SK-N-SH treated with all-trans-retinoic acid at 6 μM for 48 hours (cell line): ENCODE measurements at regions not wholly inside any gene's neighbourhood (a gene's known extent, or its start where the extent isn't known, plus 50 kb on each side); places are given as distances from the start of the nearest gene placed in this dataset.
"Not testable (repeated sequence)": the region's sequence is repeated elsewhere in the genome, so short reads cannot be mapped to it uniquely, and the experiment has no call there.

ENCODE experiments used
- ATAC-seq: fragments of 200-7000 bp; cut with Tn5 transposase; 3 replicates; pipeline ENCODE4 v1.9.1; 2020; ENCODE audit warnings: mild to moderate bottlenecking, moderate library complexity
- ARNTL ChIP-seq: fragments of 450-650 bp; formaldehyde crosslinking; IDR thresholded peaks from 2 replicates; pipeline ENCODE4 v1.5.0; 2020; ENCODE audit warnings: low read depth, mild to moderate bottlenecking, moderate library complexity, borderline replicate concordance
- CSDC2 ChIP-seq: fragments of 250-450 bp; sonication (Bioruptor Pico); IDR thresholded peaks from 2 replicates; pipeline ENCODE4 v1.5.0; 2020; ENCODE audit warnings: mild to moderate bottlenecking, moderate library complexity
- ESRRG ChIP-seq: fragments of 250-450 bp; sonication (Bioruptor Pico); IDR thresholded peaks from 2 replicates; pipeline ENCODE4 v1.6.1; 2021; ENCODE audit warnings: mild to moderate bottlenecking
- GLIS3 ChIP-seq: fragments of 250-450 bp; sonication (Bioruptor Pico); IDR thresholded peaks from 2 replicates; pipeline ENCODE4 v1.5.0; 2020; ENCODE audit warnings: mild to moderate bottlenecking, moderate library complexity
- ISL1 ChIP-seq: fragments of 250-450 bp; sonication (Bioruptor Pico); IDR thresholded peaks from 2 replicates; pipeline ENCODE4 v2.1.2; 2022; ENCODE audit warnings: mild to moderate bottlenecking, moderate library complexity
- OSR1 ChIP-seq: fragments of 250-450 bp; sonication (Bioruptor Pico); IDR thresholded peaks from 2 replicates; pipeline ENCODE4 v1.8.0; 2022; ENCODE audit warnings: moderate library complexity, mild to moderate bottlenecking, inconsistent platforms
- PPARA ChIP-seq: fragments of 250-450 bp; sonication (Bioruptor Pico); IDR thresholded peaks from 2 replicates; pipeline ENCODE4 v1.5.0; 2020; ENCODE audit warnings: mild to moderate bottlenecking, borderline replicate concordance
- SNAI2 ChIP-seq: fragments of 250-450 bp; sonication (Bioruptor Pico); IDR thresholded peaks from 2 replicates; pipeline ENCODE4 v1.5.0; 2020; ENCODE audit warnings: mild to moderate bottlenecking, moderate library complexity
- TCF4 ChIP-seq: fragments of 250-450 bp; sonication (Bioruptor Pico); IDR thresholded peaks from 2 replicates; pipeline ENCODE4 v1.8.0; 2021; ENCODE audit warnings: mild to moderate bottlenecking, moderate library complexity, borderline replicate concordance
- TOX ChIP-seq: fragments of 250-450 bp; sonication (Bioruptor Pico); IDR thresholded peaks from 2 replicates; pipeline ENCODE4 v1.8.0; 2021; ENCODE audit warnings: mild to moderate bottlenecking, moderate library complexity, borderline replicate concordance
- ZC3H10 ChIP-seq: fragments of 250-450 bp; sonication (Bioruptor Pico); IDR thresholded peaks from 2 replicates; pipeline ENCODE4 v1.5.1; 2021; ENCODE audit warnings: mild to moderate bottlenecking, moderate library complexity
- ZFP3 ChIP-seq: fragments of 250-450 bp; sonication (Bioruptor Pico); IDR thresholded peaks from 2 replicates; pipeline ENCODE4 v1.5.0; 2020; ENCODE audit warnings: mild to moderate bottlenecking, moderate library complexity
- ZFP30 ChIP-seq: fragments of 450-650 bp; formaldehyde crosslinking; IDR thresholded peaks from 2 replicates; pipeline ENCODE4 v1.5.0; 2022; ENCODE audit warnings: mild to moderate bottlenecking, moderate library complexity
- ZNF565 ChIP-seq: fragments of 450-650 bp; formaldehyde crosslinking; conservative IDR thresholded peaks from 2 replicates; pipeline ENCODE4 v1.5.0; 2020; ENCODE audit warnings: low read depth, mild to moderate bottlenecking, moderate library complexity
- ZNF70 ChIP-seq: fragments of 450-650 bp; formaldehyde crosslinking; IDR thresholded peaks from 2 replicates; pipeline ENCODE4 v1.5.0; 2020; ENCODE audit warnings: mild to moderate bottlenecking, moderate library complexity
- ZNF8 ChIP-seq: fragments of 450-650 bp; formaldehyde crosslinking; IDR thresholded peaks from 2 replicates; pipeline ENCODE4 v1.5.0; 2020; ENCODE audit warnings: mild to moderate bottlenecking, moderate library complexity
- TF ChIP-seq, protein P1 (sequence below): fragments of 250-450 bp; sonication (Bioruptor Pico); IDR thresholded peaks from 2 replicates; pipeline ENCODE4 v1.8.0; 2020; ENCODE audit warnings: mild to moderate bottlenecking, moderate library complexity, borderline replicate concordance
- TF ChIP-seq, protein P2 (sequence below): fragments of 250-450 bp; sonication (Bioruptor Pico); IDR thresholded peaks from 2 replicates; pipeline ENCODE4 v1.8.0; 2021; ENCODE audit warnings: low read depth, mild to moderate bottlenecking, moderate library complexity, borderline replicate concordance
- TF ChIP-seq, protein P3 (sequence below): fragments of 250-450 bp; sonication (Bioruptor Pico); IDR thresholded peaks from 2 replicates; pipeline ENCODE4 v1.5.0; 2020; ENCODE audit warnings: mild to moderate bottlenecking, moderate library complexity
- TF ChIP-seq, protein P4 (sequence below): fragments of 250-450 bp; sonication (Bioruptor Pico); IDR thresholded peaks from 2 replicates; pipeline ENCODE4 v1.5.1; 2020; ENCODE audit warnings: low read depth, mild to moderate bottlenecking, moderate library complexity
- TF ChIP-seq, protein P5 (sequence below): fragments of 250-450 bp; sonication (Bioruptor Pico); IDR thresholded peaks from 2 replicates; pipeline ENCODE4 v1.5.1; 2021; ENCODE audit warnings: mild to moderate bottlenecking, moderate library complexity

DNA sequence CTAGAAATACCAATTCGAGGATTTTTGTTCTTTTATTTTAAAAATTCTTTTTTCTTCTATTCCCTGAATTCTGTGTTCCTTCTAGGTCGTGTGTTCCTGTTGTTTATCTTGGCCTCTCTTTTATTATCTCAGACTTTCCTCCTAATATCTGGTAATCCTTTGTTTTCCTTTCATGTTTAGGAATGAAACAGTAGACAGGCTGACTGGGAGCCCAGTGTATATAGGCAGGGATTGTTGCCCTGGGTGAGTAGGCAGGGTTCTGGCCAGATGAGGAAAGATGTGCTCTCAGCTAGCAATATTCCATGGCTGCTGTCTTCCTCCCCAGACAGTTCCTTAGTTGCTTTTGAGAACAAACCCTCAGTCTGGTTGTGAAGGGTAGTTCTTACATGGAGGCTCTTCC is 161.8 kb upstream of the PDE4B start:
- no peak for TF ChIP-seq ISL1 (CRISPR knock-in tag)
- no peak for TF ChIP-seq CSDC2 (CRISPR knock-in tag)
- no peak for TF ChIP-seq ZNF8 (CRISPR knock-in tag)
- TF ChIP-seq ARNTL (CRISPR knock-in tag): no peak
- TF ChIP-seq OSR1 (CRISPR knock-in tag): no peak
- TF ChIP-seq ZNF70: no peak
- no peak for TF ChIP-seq ZC3H10
- TF ChIP-seq GLIS3 (CRISPR knock-in tag): no peak
- TF ChIP-seq, protein P1, sequence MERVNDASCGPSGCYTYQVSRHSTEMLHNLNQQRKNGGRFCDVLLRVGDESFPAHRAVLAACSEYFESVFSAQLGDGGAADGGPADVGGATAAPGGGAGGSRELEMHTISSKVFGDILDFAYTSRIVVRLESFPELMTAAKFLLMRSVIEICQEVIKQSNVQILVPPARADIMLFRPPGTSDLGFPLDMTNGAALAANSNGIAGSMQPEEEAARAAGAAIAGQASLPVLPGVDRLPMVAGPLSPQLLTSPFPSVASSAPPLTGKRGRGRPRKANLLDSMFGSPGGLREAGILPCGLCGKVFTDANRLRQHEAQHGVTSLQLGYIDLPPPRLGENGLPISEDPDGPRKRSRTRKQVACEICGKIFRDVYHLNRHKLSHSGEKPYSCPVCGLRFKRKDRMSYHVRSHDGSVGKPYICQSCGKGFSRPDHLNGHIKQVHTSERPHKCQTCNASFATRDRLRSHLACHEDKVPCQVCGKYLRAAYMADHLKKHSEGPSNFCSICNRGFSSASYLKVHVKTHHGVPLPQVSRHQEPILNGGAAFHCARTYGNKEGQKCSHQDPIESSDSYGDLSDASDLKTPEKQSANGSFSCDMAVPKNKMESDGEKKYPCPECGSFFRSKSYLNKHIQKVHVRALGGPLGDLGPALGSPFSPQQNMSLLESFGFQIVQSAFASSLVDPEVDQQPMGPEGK (CRISPR knock-in tag): no peak
- no peak for TF ChIP-seq SNAI2 (CRISPR knock-in tag)
- no peak for TF ChIP-seq ESRRG
- TF ChIP-seq TCF4 (CRISPR knock-in tag): no peak
- TF ChIP-seq TOX (CRISPR knock-in tag): no peak
- TF ChIP-seq, protein P2, sequence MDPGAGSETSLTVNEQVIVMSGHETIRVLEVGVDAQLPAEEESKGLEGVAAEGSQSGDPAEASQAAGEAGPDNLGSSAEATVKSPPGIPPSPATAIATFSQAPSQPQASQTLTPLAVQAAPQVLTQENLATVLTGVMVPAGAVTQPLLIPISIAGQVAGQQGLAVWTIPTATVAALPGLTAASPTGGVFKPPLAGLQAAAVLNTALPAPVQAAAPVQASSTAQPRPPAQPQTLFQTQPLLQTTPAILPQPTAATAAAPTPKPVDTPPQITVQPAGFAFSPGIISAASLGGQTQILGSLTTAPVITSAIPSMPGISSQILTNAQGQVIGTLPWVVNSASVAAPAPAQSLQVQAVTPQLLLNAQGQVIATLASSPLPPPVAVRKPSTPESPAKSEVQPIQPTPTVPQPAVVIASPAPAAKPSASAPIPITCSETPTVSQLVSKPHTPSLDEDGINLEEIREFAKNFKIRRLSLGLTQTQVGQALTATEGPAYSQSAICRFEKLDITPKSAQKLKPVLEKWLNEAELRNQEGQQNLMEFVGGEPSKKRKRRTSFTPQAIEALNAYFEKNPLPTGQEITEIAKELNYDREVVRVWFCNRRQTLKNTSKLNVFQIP: no peak
- TF ChIP-seq ZFP3 (CRISPR knock-in tag): no peak
- no peak for ATAC-seq

DNA sequence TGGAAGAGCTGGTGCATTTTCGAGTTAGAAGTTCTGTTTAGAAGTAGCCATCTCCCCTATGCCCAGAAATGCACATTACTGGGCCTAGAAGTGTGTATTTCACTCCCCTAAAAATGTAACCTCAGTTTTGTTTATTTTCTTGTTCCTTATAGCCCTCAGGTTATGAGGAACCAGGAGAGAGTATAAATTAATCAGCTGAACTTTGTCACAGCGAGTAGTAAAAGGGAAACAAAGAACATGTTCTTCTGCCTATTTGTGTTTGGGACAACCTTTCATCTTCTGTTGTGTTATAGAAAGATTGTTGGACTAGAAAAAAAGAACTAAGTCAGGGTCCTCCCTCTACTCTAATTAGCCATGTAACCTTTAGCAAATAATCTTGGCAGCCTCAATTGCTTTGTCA is 160.5 kb upstream of the PDE4B start:
- TF ChIP-seq CSDC2 (CRISPR knock-in tag): no peak
- no peak for TF ChIP-seq TCF4 (CRISPR knock-in tag)
- TF ChIP-seq, protein P2: no peak
- TF ChIP-seq ZFP30: no peak
- TF ChIP-seq, protein P3, sequence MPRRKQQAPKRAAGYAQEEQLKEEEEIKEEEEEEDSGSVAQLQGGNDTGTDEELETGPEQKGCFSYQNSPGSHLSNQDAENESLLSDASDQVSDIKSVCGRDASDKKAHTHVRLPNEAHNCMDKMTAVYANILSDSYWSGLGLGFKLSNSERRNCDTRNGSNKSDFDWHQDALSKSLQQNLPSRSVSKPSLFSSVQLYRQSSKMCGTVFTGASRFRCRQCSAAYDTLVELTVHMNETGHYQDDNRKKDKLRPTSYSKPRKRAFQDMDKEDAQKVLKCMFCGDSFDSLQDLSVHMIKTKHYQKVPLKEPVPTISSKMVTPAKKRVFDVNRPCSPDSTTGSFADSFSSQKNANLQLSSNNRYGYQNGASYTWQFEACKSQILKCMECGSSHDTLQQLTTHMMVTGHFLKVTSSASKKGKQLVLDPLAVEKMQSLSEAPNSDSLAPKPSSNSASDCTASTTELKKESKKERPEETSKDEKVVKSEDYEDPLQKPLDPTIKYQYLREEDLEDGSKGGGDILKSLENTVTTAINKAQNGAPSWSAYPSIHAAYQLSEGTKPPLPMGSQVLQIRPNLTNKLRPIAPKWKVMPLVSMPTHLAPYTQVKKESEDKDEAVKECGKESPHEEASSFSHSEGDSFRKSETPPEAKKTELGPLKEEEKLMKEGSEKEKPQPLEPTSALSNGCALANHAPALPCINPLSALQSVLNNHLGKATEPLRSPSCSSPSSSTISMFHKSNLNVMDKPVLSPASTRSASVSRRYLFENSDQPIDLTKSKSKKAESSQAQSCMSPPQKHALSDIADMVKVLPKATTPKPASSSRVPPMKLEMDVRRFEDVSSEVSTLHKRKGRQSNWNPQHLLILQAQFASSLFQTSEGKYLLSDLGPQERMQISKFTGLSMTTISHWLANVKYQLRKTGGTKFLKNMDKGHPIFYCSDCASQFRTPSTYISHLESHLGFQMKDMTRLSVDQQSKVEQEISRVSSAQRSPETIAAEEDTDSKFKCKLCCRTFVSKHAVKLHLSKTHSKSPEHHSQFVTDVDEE (CRISPR knock-in tag): no peak
- ATAC-seq: no peak

DNA sequence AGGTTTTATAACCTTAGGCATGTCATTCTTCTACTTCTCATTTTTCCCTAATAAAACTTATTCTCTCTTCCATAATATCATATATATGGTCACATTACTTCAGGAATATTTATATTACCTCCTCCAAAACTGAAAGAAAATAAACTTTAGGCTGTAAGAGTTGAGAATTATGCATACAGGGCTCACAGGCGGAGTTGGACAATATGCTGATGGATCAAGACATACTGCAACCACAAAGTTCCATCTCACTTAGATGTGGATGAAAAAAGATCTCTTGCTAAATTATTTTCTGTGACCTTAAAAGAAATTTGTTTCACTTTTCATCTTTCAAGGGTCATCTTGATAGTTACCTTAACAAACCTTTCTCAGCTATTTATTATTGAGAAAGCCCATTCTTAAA is 152.6 kb upstream of the PDE4B start:
- TF ChIP-seq ZNF8 (CRISPR knock-in tag): no peak
- no peak for TF ChIP-seq PPARA
- TF ChIP-seq, protein P4, sequence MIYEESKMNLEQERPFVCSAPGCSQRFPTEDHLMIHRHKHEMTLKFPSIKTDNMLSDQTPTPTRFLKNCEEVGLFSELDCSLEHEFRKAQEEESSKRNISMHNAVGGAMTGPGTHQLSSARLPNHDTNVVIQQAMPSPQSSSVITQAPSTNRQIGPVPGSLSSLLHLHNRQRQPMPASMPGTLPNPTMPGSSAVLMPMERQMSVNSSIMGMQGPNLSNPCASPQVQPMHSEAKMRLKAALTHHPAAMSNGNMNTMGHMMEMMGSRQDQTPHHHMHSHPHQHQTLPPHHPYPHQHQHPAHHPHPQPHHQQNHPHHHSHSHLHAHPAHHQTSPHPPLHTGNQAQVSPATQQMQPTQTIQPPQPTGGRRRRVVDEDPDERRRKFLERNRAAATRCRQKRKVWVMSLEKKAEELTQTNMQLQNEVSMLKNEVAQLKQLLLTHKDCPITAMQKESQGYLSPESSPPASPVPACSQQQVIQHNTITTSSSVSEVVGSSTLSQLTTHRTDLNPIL: no peak
- no peak for TF ChIP-seq GLIS3 (CRISPR knock-in tag)
- TF ChIP-seq ZNF565 (CRISPR knock-in tag): no peak
- TF ChIP-seq, protein P5, sequence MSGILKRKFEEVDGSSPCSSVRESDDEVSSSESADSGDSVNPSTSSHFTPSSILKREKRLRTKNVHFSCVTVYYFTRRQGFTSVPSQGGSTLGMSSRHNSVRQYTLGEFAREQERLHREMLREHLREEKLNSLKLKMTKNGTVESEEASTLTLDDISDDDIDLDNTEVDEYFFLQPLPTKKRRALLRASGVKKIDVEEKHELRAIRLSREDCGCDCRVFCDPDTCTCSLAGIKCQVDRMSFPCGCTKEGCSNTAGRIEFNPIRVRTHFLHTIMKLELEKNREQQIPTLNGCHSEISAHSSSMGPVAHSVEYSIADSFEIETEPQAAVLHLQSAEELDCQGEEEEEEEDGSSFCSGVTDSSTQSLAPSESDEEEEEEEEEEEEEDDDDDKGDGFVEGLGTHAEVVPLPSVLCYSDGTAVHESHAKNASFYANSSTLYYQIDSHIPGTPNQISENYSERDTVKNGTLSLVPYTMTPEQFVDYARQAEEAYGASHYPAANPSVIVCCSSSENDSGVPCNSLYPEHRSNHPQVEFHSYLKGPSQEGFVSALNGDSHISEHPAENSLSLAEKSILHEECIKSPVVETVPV (CRISPR knock-in tag): no peak
- no peak for TF ChIP-seq ZFP3 (CRISPR knock-in tag)
- TF ChIP-seq ZNF70: no peak
- TF ChIP-seq ZFP30: no peak
- TF ChIP-seq, all 23 proteins: peak for 0
- no peak for ATAC-seq

DNA sequence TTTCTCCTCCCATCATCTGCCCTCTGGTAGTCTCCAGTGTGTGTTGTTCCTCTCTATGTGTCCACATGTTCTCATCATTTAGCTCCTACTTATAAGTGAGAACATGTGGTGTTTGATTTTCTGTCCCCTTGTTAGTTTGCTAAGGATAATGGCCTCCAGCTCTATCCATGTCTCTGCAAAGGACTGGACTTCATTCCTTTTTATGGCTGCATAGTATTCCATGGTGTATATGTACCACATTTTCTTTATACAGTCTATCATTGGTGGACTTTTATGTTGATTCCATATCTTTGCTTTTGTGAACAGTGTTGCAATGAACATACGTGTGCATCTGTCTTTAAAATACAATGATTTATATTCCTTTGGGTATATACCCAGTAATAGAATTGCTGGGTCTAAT is 143.5 kb upstream of the PDE4B start:
- ATAC-seq: not testable (repeated sequence)
